ENCODE measurements at regions not wholly inside any gene's neighbourhood (a gene's known extent, or its start where the extent isn't known, plus 50 kb on each side); places are given as distances from the start of the nearest gene placed in this dataset.

DNA sequence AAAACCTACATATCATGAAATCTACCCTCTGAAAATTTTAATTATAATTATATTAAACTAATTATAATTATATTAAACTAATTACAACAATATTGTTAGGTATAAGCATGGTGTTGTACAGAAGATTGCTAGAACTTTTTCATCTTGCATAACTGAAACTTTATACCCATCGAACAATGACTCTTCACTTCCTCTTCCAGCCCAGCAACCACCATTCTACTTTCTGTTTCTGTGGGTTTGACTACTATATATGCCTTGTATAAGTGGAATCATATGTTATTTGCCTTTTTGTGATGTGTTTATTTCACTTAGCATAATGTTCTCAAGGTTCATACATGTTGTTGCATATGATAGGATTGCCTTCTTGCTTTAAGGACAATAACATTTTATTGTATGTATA lies 274.2 kb upstream of the CCNH start (continued):
- TF ChIP-seq KLF6 (CRISPR knock-in tag; IDR thresholded peaks at IDR 0.05; ENCODE audit: borderline replicate concordance) (no peak), CBX2 (IDR thresholded peaks at IDR 0.05; ENCODE audit: insufficient read depth, low read length, poor library complexity, severe bottlenecking) (no peak), RBM39 (optimal IDR thresholded peaks at IDR 0.05; ENCODE audit: low read depth, low read length) (no peak), COPS2 (conservative IDR thresholded peaks at IDR 0.05) (no peak), MAFK (IDR thresholded peaks at IDR 0.05; ENCODE audit: low read length) (no peak), ARID1B (IDR thresholded peaks at IDR 0.05) (no peak), ZC3H8 (IDR thresholded peaks at IDR 0.05) (no peak)
- TF ChIP-seq, protein P1, sequence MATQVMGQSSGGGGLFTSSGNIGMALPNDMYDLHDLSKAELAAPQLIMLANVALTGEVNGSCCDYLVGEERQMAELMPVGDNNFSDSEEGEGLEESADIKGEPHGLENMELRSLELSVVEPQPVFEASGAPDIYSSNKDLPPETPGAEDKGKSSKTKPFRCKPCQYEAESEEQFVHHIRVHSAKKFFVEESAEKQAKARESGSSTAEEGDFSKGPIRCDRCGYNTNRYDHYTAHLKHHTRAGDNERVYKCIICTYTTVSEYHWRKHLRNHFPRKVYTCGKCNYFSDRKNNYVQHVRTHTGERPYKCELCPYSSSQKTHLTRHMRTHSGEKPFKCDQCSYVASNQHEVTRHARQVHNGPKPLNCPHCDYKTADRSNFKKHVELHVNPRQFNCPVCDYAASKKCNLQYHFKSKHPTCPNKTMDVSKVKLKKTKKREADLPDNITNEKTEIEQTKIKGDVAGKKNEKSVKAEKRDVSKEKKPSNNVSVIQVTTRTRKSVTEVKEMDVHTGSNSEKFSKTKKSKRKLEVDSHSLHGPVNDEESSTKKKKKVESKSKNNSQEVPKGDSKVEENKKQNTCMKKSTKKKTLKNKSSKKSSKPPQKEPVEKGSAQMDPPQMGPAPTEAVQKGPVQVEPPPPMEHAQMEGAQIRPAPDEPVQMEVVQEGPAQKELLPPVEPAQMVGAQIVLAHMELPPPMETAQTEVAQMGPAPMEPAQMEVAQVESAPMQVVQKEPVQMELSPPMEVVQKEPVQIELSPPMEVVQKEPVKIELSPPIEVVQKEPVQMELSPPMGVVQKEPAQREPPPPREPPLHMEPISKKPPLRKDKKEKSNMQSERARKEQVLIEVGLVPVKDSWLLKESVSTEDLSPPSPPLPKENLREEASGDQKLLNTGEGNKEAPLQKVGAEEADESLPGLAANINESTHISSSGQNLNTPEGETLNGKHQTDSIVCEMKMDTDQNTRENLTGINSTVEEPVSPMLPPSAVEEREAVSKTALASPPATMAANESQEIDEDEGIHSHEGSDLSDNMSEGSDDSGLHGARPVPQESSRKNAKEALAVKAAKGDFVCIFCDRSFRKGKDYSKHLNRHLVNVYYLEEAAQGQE (IDR thresholded peaks at IDR 0.05; ENCODE audit: borderline replicate concordance) = no peak
- TF ChIP-seq, protein P1 (CRISPR knock-in tag; IDR thresholded peaks at IDR 0.05; ENCODE audit: low read depth) = no peak
- TF ChIP-seq, protein P2, sequence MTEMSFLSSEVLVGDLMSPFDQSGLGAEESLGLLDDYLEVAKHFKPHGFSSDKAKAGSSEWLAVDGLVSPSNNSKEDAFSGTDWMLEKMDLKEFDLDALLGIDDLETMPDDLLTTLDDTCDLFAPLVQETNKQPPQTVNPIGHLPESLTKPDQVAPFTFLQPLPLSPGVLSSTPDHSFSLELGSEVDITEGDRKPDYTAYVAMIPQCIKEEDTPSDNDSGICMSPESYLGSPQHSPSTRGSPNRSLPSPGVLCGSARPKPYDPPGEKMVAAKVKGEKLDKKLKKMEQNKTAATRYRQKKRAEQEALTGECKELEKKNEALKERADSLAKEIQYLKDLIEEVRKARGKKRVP (CRISPR knock-in tag; IDR thresholded peaks at IDR 0.05) = no peak
- TF ChIP-seq, protein P3, sequence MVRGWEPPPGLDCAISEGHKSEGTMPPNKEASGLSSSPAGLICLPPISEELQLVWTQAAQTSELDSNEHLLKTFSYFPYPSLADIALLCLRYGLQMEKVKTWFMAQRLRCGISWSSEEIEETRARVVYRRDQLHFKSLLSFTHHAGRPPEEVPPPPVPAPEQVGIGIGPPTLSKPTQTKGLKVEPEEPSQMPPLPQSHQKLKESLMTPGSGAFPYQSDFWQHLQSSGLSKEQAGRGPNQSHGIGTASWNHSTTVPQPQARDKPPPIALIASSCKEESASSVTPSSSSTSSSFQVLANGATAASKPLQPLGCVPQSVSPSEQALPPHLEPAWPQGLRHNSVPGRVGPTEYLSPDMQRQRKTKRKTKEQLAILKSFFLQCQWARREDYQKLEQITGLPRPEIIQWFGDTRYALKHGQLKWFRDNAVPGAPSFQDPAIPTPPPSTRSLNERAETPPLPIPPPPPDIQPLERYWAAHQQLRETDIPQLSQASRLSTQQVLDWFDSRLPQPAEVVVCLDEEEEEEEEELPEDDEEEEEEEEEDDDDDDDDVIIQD (CRISPR knock-in tag; IDR thresholded peaks at IDR 0.05) = no peak

Measured in K562 (cell line).